GM21423 (cell line): ENCODE measurements at regions not wholly inside any gene's neighbourhood (a gene's known extent, or its start where the extent isn't known, plus 50 kb on each side); places are given as distances from the start of the nearest gene placed in this dataset.

Experiments used
- ATAC-seq: cut with Tn5 transposase; IDR thresholded peaks from one replicate; pipeline ENCODE4 v1.9.1; 2021; ENCODE audit warnings: mild to moderate bottlenecking, moderate library complexity; ENCODE audit not compliant: unreplicated experiment

GRCh38 chr4:151953312-151953711 is 192.5 kb upstream of the GATB start:
- ATAC-seq: no peak

GRCh38 chr4:151952711-151953254 is 192.0 kb upstream of the GATB start:
- ATAC-seq: no peak

GRCh38 chr4:151952137-151952536 is 191.3 kb upstream of the GATB start:
- ATAC-seq: no peak

- ATAC-seq: no peak
These were observed 190.9 kb upstream of the GATB start for GRCh38 chr4:151951671-151952050.

- ATAC-seq: no peak
These were observed 190.3 kb upstream of the GATB start for GRCh38 chr4:151950993-151951670.

GRCh38 chr4:151948351-151949016 is 187.7 kb upstream of the GATB start:
- no peak for ATAC-seq

- no peak for ATAC-seq
These were observed 185.9 kb upstream of the GATB start for GRCh38 chr4:151946718-151947117.

GRCh38 chr4:151942971-151943370 is 182.2 kb upstream of the GATB start:
- no peak for ATAC-seq

- no peak for ATAC-seq
These were observed 180.3 kb upstream of the GATB start for GRCh38 chr4:151940926-151941617.

GRCh38 chr4:151940291-151940690 is 179.5 kb upstream of the GATB start:
- no peak for ATAC-seq

GRCh38 chr4:151939670-151940069 is 178.9 kb upstream of the GATB start:
- ATAC-seq: no peak

GRCh38 chr4:151935411-151935810 is 174.6 kb upstream of the GATB start:
- no peak for ATAC-seq

- ATAC-seq: no peak
These were observed 174.0 kb upstream of the GATB start for GRCh38 chr4:151934766-151935165.

- ATAC-seq: no peak
These were observed 172.5 kb upstream of the GATB start for GRCh38 chr4:151933122-151933827.

- no peak for ATAC-seq
These were observed 170.8 kb upstream of the GATB start for GRCh38 chr4:151931563-151931962.

- no peak for ATAC-seq
These were observed 169.6 kb upstream of the GATB start for GRCh38 chr4:151930372-151930771.

GRCh38 chr4:151928112-151928511 is 167.3 kb upstream of the GATB start:
- no peak for ATAC-seq

GRCh38 chr4:151922811-151923210 is 162.0 kb upstream of the GATB start:
- ATAC-seq: no peak

- ATAC-seq: no peak
These were observed 161.5 kb upstream of the GATB start for GRCh38 chr4:151922306-151922705.

GRCh38 chr4:151921811-151922210 is 161.0 kb upstream of the GATB start:
- no peak for ATAC-seq

GRCh38 chr4:151921386-151921785 is 160.6 kb upstream of the GATB start:
- no peak for ATAC-seq
